GM18499 (cell line): ENCODE measurements at regions not wholly inside any gene's neighbourhood (a gene's known extent, or its start where the extent isn't known, plus 50 kb on each side); places are given as distances from the start of the nearest gene placed in this dataset.

Experiments used
- ATAC-seq: cut with Tn5 transposase; IDR thresholded peaks from one replicate; pipeline ENCODE4 v1.9.1; 2021; ENCODE audit warnings: moderate number of reproducible peaks; ENCODE audit not compliant: insufficient read depth, unreplicated experiment

DNA sequence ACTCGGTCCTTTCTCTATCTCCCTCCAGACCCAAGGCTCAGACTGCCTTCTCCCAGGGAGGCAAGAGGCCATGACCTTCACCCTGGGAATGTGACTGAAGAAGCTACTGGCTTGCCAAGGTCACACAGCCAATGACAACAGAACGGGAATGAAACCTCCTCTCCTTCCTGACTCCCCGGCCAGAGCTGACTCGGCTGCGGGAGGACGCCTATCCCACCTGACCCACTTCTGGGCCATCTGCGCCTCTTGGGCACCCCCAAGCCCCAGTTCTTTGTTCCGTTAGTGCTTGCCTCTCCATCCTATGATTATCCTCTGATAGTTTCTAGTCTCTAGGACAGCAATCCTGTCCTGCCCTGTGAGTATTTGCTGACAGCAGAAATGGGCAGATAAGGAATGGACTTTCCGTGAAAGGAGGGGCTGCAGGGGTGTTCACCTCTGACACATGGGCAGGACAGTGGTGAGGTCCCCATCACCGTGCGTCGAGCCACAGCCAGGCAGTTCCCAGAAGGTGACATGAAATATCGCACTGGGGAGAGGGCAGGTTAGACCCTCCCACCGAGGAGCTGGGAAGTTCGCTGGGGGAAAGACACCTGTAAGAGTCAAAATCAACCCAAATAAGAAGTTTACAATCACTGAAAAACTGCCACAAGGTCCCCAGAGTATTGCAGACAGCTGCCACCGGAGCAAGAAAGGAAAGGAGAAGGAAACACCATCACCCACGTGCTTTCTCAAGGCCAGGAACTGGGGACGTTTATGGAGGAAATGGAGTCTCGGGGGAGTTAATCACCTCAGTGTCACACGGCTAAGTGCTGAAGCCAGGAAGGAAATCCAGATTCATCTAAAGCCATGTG, 63.0 kb downstream of the INSIG1 start:
- ATAC-seq = no peak

DNA sequence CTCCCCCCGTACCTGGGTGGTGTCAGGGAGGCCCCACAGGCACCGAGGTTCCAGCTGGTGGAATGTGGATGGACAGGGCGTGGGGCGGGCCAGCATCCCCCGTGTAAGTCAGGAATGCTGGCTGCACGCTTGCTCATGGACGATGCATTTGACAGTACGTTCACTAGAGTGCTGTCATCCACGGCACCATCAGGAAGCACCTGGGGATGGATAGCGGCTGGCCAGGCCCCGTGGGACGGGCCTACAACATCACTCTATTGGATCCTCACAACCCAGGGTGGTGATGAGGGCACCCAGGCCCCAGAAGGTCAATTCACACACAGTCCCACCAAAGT, 63.6 kb downstream of the INSIG1 start:
- ATAC-seq = no peak

DNA sequence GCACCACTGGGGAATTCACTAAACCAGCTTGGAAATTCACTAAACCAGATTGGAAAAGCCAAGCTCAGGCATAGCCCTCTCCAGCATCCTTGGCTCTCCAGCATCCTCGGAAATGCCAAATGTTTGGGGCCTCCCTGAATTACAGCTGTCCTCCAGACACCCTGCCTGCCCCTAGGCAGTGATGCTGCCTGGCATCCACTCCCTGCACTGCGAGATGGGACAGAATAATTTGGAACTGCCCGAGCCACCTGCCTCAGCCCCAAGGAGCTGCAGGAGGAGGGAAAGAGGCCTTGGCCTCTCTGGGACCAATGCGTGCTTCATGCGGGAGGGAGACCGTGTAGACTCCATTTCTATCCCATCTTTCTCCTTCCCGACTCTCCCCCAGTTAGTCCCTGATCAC, 64.3 kb downstream of the INSIG1 start:
- no peak for ATAC-seq

DNA sequence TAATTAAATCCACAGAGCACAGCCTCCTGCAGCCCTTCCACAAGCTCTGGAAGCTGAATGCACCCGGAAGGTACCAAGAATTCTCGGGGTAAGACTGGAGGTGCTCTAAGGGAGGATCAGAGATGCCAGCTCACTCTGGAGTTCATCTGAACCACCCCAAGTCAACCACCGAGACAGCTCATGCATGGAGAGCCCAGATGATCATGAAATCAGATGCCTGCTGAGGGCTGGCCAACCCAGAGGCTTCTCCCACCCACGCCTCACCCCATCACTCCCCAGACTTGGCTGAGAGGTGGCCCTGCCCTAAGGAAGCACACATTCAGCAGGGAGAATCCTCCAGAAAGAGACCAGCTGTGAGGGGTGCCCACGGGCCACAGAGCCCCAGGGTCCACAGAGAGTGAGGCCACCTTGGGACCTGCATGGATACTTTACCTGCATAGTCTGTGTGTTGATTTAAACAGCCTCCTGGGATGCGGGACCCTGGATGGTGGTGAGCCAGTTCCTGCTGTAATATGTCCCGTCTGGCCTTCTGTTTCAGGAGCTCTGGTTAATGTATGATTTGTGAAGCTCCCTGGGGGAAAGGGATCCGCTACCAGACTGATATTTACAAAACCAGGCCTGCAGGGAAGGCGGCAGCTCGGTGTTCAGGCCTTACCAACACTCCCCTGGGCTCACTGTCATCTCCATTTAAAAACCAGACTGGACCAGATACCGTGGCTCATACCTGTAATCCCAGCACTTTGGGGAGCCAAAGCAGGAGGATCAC, 64.9 kb downstream of the INSIG1 start:
- ATAC-seq = no peak

DNA sequence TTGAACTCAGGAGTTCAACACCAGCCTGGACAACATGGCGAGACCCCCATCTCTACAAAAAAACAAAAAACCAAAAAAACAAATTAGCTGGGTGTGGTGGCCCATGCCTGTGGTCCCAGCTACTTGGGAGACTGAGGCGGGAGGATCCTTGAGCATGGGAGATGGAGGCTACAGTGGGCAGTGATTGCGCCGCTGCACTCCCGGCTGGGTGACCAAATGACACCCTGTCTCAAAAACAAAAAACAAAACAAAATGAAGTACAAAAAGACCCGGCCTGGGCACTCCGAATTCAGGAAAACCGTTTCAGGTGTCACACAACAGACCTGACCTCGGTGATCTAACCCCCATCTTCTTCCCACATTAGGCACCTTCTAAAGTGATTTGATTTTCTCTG, 65.5 kb downstream of the INSIG1 start:
- no peak for ATAC-seq

DNA sequence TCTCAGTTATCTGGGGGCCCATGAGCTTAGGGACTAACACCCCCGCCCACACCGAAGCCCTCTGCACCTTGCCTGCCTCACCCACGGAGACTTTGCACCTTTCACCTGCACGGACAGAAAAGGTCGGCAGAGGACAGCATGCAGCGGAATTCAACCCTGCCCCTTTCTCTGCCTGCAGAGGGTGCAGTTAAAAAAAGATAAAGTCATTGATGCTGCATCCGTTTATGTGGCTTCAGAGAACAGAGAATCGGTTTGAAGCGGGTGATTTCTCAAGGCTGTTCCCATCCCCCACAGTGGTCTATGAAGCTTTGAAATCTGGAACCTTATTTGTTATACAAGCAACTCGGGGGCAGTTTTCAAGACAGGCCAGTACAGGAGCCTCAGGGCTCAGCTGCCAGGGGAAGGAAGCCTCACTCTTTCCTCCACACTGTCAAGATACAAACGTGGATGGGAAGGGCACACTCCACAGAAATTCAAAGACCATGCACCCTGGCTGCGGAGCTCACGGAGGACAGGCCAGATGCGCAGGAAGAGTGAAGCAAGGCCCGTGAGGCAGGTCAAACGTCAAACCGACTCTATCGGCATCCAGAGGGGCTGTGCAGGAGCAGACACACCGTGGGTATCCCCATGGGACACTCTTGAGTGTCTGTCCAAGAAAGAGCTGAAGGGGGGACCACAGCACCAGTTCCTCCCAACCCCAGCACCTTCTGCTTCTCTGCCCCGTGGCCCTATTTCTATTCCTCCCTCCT, 66.3 kb downstream of the INSIG1 start:
- ATAC-seq = no peak

DNA sequence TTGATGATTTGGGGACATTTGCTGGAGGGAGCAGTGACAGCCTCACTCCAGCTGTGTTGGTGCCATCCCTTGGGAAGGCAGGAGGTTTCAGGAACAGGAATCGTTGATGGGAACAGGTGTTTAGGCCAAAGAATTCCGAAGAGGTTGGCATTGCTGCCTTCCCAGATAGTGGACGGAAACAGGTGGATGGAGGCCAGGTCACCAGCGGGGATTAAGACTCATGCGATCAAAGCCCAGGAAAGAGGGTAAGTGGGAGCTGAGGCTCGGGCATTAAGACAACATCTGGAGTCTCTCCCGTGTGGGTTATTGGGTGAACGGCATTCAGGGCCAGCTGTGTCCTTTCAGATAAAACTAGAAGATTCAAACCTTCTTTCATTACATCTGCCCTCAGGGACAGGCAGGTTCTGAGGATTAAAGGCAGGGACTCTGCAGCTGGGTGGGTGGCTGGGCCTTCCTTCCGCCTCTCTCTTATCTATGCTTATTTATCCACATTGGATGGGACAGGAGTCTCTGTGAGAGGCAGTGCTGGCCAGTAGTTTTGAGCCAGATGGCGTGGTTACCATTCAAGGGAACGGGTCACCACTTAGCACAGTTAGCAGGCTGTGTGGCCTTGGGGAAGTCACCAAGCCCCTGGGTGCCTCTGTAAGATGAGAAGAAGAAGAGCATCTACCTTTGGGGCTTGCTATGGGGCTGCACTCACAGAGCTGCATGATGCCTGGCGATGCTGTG, 67.6 kb downstream of the INSIG1 start:
- ATAC-seq = no peak

DNA sequence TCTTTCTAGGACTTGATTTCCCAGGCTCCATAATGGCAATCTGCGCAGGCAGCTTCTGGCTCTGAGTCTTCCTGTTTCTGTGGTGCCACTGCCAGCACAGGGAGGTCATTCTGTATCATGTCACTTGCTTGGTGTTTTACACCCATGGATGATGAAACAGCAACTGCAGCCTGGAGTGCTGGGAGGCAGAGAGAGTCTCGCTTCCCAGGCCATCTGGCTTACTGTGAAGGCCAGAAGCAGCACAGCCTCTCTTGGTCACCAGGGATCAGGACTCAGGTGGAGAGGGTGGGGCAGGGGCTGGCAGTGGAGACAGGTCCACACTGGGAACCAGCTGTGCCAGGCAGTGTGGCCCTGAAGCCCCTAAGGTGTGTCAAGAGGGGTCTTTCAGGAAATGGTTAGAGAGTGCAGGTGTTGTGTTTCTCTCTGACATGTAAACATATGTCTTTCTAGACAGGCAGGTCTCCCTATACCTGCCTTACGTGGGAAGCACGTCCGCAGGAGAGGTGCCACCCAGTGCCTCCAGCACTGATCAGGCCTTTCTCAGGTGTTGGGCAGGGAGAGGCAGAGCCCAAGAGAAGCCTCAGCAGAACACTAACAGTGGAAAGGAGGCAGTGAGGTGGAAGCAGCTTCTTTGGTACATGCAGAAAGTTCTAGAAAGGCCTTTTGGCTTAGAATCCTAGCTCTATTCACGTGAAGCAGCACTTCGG, 71.4 kb downstream of the INSIG1 start:
- ATAC-seq = no peak

DNA sequence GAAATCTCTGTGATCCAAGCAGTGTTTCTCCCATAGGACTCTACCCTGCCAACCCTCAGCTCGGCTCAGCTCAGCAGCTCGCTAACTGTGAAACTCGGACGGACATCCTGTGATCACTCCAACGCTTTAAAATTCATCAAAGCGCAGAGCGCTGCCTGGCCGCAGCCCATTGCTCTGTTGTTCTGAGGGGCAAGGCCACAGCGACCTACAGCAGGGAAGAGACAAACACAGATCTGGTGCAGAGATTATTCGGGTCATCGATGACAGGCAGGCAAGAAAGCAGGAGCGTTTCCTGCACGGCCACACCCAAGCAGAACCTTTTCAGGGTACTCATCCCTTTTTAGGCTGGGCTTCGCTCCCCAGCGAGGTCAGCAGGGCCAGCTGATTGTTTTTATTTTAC, 72.1 kb downstream of the INSIG1 start:
- no peak for ATAC-seq

DNA sequence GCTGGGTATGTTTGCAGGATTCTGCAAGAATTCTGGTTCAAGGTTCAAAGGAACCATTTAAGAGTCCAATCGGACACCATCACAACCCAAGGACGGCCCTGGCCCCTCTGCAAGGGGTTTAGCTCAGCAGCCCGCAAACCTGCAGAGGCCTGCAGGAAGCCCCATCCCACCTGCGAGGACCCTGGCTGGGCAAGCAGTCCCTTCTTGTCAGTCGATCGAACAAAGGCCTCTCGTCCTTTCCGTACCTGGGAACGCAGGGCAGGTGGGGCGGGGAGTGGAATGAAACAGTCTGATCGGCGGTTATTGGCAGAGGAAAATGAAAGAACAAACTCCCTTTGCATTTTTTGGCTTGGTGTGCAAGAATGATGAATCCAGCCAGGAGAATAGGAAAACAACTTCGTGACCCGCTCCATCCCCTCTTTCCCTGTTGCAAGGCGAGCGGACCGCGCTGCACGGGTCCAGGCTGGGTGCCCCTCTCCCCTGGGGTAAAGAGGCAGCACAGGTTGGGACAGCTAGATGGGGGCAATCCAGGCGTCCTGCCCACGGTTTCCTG, 73.7 kb downstream of the INSIG1 start:
- ATAC-seq = no peak

DNA sequence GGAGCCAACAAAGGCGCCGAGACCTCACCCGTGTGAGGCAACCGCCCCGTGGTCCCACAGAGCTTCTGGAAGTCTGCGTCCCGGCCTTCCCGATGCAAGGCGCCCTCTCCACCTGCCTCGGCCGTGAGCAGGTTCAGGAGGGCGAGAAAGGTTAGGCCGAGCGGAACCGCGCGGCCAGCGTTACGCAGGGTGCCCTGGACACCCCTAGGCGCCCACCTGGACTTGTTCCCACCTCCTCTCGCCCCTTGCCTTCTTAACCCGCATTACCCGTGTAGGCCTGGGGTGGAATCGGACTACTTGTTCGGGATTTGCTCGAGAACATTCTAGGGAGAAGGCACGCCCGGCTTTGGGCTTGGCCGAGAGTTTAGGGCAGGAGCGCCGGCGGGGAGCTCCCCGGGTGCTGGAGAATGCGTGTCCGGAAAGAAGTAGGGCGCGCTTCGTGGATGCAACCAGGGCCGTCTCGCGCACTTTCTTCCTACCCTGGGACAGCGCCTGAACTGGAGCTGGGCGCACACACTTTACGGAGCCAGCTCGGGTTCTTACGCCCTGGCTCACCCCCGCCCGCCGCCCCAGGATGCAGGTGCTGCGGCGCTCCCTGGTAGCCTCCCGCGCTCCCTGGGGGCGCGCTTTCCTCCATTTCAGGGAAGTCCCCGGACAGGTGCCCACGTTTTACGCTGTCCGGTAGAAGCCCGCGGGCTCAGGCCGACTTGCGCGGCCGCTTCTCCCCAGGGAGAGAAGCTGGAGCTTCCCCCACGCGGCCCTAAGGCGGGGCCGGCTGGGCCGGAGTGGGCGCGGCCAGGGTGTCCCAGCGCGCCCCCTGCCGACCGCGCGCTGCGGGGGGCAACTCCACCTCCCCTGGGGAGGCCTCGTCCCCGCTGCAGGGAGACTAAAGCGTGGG, 74.5 kb downstream of the INSIG1 start:
- ATAC-seq = no peak

DNA sequence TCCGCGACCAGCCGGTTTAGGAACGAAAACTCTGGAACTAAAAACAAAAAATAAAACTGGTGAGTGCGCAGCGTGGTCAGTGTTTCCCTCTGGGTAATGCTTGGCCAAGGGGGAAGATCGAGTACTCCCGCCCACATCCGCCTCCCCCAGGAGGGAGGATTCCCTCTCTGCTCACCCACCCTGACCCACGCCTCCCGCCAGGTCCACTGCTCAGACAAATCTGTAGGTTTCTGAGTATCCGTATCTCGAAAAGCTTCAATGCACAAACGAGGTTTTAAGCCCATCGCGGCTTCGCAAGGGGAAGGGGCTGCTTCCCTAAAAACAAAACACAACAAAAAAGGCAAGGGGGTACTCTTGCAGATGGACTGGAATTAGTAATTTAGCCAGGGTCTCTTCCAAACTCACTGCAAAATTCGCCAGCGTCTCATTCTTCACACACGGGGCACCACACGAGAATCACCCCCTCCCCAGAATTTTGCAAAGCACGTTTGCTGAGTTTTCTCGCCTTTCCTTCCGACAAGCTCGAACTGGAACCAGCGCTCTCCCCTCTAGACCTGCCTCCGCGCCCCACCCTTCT, 75.2 kb downstream of the INSIG1 start:
- ATAC-seq = no peak

DNA sequence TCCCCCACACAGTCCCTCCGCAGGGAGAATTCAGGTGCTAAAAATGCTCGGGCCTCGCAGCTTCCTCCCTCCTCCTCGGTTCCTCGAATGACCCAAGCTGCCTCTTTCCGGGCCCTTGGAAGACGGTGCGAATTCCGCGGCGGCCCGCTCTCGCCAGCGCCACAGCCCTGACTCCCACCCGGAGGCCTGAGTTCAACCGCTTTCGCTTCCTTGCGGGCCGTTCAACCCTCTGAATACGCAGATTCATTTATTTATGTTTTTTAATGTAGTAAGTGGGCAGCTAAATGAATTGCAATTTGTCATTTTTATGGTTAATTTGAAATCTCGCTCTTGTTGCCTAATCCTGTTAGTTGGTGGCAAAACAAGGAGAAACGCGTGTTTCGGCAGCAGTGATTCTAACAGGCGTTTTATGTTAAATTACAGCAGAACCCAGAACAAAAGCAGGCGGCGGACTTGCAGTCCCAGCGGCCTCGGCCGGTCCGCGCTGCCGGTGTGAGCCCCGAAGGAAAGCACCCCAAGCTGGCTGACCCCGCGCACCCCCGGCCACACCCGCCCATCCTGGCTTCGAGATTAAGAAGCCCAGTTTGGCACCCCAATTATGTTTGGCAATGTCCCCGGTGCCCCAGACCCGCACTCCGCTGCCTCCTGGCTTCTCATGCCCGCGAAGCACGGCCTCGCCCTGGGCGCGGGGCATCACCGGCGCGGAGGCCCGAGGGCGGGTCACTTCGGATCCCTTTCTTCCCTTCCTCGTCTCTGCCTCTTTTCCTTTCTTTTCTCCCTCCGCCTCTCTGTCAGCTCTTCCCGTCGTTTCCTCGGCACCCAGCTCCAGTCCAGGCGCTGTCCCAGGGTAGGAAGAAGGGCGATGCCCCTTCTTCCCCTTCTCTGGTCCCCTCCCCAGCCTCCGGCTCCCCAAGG, 75.9 kb downstream of the INSIG1 start:
- no peak for ATAC-seq

DNA sequence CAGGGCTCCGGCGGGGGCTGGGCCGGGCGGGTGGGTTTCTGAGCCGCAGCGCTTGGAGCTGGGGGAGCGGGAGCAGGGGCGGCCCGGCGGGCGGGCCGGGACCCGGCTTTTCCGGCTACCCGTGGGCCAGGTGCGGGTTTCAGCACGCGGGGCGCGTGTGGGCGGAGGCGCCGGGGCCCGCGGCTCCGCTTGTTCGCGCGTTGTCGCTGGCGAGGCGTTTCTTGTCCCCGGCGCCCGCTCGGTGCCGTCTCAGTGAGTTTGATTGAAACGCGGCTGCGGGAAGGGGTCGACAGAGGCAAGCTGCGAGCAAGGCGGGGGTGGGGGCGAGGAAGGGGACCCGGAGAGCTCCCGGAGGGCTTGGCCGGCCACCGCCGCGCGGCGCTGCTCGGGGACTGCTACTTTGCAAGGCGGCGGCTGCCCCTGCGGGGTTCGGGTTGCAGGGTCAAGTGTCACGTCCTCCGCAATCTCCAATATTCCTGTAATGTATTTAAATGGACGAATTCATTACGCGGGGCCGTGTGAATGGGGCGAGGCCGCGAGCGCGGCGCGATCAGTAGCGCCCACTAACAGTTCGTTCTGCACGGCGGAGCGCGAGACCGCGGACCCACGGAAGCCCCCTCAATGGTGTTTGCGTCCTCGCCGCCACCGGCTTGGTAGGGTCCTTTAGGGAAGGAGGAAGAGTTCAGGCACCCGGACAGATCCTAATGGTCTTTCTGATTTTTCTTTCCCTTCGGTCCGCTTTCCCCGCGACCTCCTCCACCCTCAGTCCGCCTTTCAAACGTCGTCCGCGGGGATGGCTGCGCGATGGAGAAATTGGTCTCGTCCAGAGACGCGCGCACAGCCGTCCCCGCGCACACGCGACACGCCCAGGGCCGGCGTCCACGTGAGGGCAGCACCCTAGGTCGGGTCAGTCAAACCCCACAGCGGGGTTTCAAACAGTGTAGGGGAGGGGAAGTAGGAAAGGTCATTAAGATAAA, 76.9 kb downstream of the INSIG1 start:
- no peak for ATAC-seq

DNA sequence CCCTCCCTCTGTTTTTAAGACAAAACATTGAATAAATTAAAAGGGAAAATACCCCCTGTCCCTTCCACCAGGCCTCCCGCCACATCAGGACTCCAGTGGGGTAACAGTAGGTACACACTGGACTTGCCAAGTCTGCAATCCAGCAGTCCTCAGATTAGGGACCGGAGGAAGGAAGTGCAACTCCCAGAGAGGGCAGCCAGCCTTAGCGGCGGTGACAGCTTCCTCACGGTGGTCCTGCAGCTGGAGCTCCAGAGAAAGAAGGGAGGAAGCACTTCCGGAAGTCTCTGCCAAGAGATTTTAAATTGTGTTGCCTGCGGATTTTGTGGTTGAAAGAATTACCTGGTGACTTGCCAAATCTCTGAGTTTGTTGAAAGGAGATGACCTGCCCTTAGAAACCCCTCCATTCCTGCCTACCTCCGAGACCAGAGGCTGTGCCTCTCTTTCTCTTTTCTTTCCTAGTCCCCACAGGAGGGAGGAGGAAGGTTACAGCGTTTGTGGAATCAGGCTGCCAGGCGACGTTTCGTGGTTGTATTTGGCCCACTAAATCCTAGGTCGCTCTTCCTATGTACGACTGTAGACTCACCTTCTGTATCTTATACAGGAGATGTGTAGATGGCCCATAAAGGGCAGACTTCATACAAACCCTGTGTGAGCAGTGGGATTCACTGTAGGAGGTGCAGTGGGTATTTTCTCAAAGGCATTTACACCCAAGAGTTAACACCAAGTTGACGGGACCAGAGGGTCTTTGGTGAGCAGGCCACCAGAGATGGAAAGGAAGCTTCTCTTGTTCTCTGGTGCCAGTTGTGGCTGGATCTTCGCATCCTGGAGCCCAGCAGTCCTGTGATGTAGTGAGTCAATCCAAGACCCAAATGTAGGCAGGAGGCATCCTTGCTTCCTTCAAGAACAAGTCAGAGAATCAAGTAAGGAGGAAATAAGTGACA, 77.9 kb downstream of the INSIG1 start:
- no peak for ATAC-seq
